WTC11 (cell line): ENCODE measurements at regions not wholly inside any gene's neighbourhood (a gene's known extent, or its start where the extent isn't known, plus 50 kb on each side); places are given as distances from the start of the nearest gene placed in this dataset.

Experiments
- ATAC-seq: fragments of 200-7000 bp; cut with Tn5 transposase; 2 replicates; pipeline ENCODE4 v1.10.0; 2021; ENCODE audit warnings: mild to moderate bottlenecking, moderate library complexity
- CTCF ChIA-PET: fragments of 300-600 bp; sonication (Branson Sonifier 250); formaldehyde crosslinking; loops from one replicate; lab custom pipeline; 2021; ENCODE audit warnings: antibody characterized with exemption; lab: Charles Lee
- POLR2A ChIA-PET: fragments of 350-600 bp; sonication (Branson Sonifier 250); formaldehyde crosslinking; loops from one replicate; lab custom pipeline; 2021; ENCODE audit warnings: antibody characterized with exemption; lab: Charles Lee
- DNase-seq: peaks from one replicate; pipeline ENCODE4 v3.0.0; 2021; ENCODE audit warnings: low spot score
- H3K27ac Mint-ChIP-seq: 2 replicates; pipeline ENCODE4 v1.8.0; 2021; ENCODE audit warnings: mixed read lengths
- H3K27me3 Mint-ChIP-seq: 2 replicates; pipeline ENCODE4 v1.8.0; 2021; ENCODE audit warnings: low read depth, mild to moderate bottlenecking, moderate library complexity, mixed read lengths
- H3K36me3 Mint-ChIP-seq: 2 replicates; pipeline ENCODE4 v1.8.0; 2021; ENCODE audit warnings: mixed read lengths
- H3K4me1 Mint-ChIP-seq: 2 replicates; pipeline ENCODE4 v1.8.0; 2022; ENCODE audit warnings: mixed read lengths
- H3K4me3 Mint-ChIP-seq: 2 replicates; pipeline ENCODE4 v1.8.0; 2021; ENCODE audit warnings: mild to moderate bottlenecking, moderate library complexity, mixed read lengths
- H3K9me3 Mint-ChIP-seq: 2 replicates; pipeline ENCODE4 v1.8.0; 2021; ENCODE audit warnings: mixed read lengths
- ATF1 ChIP-seq: sonication (generic); formaldehyde crosslinking; IDR thresholded peaks from 2 replicates; pipeline ENCODE4 v1.8.1; 2023; ENCODE audit warnings: mild to moderate bottlenecking, moderate library complexity, missing genetic modification reagents
- ATF2 ChIP-seq: sonication (generic); formaldehyde crosslinking; IDR thresholded peaks from 2 replicates; pipeline ENCODE4 v1.8.1; 2022; ENCODE audit warnings: low read depth, missing genetic modification reagents, borderline replicate concordance
- ATF6 ChIP-seq: sonication (generic); formaldehyde crosslinking; IDR thresholded peaks from 2 replicates; pipeline ENCODE4 v1.8.1; 2023; ENCODE audit warnings: mild to moderate bottlenecking, missing genetic modification reagents
- GRHL2 ChIP-seq: fragments of 250-450 bp; sonication (Bioruptor Pico); IDR thresholded peaks from 2 replicates; pipeline ENCODE4 v1.8.0; 2022; ENCODE audit warnings: mild to moderate bottlenecking, moderate library complexity; ENCODE audit not compliant: insufficient replicate concordance, severe bottlenecking
- JAZF1 ChIP-seq: fragments of 250-450 bp; sonication (Bioruptor Pico); IDR thresholded peaks from 2 replicates; pipeline ENCODE4 v1.9.0; 2021; ENCODE audit warnings: moderate library complexity, mild to moderate bottlenecking, inconsistent platforms
- MYBL2 ChIP-seq: sonication (generic); formaldehyde crosslinking; IDR thresholded peaks from 2 replicates; pipeline ENCODE4 v1.8.1; 2023; ENCODE audit warnings: mild to moderate bottlenecking, moderate library complexity, missing genetic modification reagents
- NR1H2 ChIP-seq: sonication (generic); formaldehyde crosslinking; IDR thresholded peaks from 2 replicates; pipeline ENCODE4 v1.9.0; 2021; ENCODE audit warnings: mild to moderate bottlenecking, moderate library complexity, missing genetic modification reagents
- RELA ChIP-seq: sonication (generic); formaldehyde crosslinking; IDR thresholded peaks from 2 replicates; pipeline ENCODE4 v1.8.1; 2022; ENCODE audit warnings: missing genetic modification reagents, mild to moderate bottlenecking, borderline replicate concordance
- RORB ChIP-seq: fragments of 250-450 bp; sonication (Bioruptor Pico); IDR thresholded peaks from 2 replicates; pipeline ENCODE4 v1.9.0; 2021; ENCODE audit warnings: mild to moderate bottlenecking
- ZNF138 ChIP-seq: sonication (generic); formaldehyde crosslinking; conservative IDR thresholded peaks from 2 replicates; pipeline ENCODE4 v1.8.1; 2022; ENCODE audit warnings: mild to moderate bottlenecking, moderate library complexity, missing genetic modification reagents
- ZNF232 ChIP-seq: sonication (generic); formaldehyde crosslinking; IDR thresholded peaks from 2 replicates; pipeline ENCODE4 v1.8.0; 2022; ENCODE audit warnings: mild to moderate bottlenecking, missing genetic modification reagents
- ZNF396 ChIP-seq: fragments of 250-450 bp; sonication (Bioruptor Pico); IDR thresholded peaks from 2 replicates; pipeline ENCODE4 v1.8.0; 2021; ENCODE audit warnings: mild to moderate bottlenecking, moderate library complexity, borderline replicate concordance
- TF ChIP-seq, protein P1 (sequence below): sonication (generic); formaldehyde crosslinking; IDR thresholded peaks from 2 replicates; pipeline ENCODE4 v1.8.1; 2022; ENCODE audit warnings: mild to moderate bottlenecking, moderate library complexity, missing genetic modification reagents
- TF ChIP-seq, protein P2 (sequence below): sonication (generic); formaldehyde crosslinking; IDR thresholded peaks from 2 replicates; pipeline ENCODE4 v1.8.1; 2023; ENCODE audit warnings: mild to moderate bottlenecking, missing genetic modification reagents
- TF ChIP-seq, protein P3 (sequence below): sonication (generic); formaldehyde crosslinking; IDR thresholded peaks from 2 replicates; pipeline ENCODE4 v1.8.1; 2023; ENCODE audit warnings: mild to moderate bottlenecking, missing genetic modification reagents, moderate library complexity
- TF ChIP-seq, protein P4 (sequence below): sonication (generic); formaldehyde crosslinking; IDR thresholded peaks from 2 replicates; pipeline ENCODE4 v1.8.1; 2023; ENCODE audit warnings: mild to moderate bottlenecking, missing genetic modification reagents, borderline replicate concordance
- TF ChIP-seq, protein P5 (sequence below): sonication (generic); formaldehyde crosslinking; IDR thresholded peaks from 2 replicates; pipeline ENCODE4 v1.8.1; 2022; ENCODE audit warnings: missing genetic modification reagents, borderline replicate concordance

DNA sequence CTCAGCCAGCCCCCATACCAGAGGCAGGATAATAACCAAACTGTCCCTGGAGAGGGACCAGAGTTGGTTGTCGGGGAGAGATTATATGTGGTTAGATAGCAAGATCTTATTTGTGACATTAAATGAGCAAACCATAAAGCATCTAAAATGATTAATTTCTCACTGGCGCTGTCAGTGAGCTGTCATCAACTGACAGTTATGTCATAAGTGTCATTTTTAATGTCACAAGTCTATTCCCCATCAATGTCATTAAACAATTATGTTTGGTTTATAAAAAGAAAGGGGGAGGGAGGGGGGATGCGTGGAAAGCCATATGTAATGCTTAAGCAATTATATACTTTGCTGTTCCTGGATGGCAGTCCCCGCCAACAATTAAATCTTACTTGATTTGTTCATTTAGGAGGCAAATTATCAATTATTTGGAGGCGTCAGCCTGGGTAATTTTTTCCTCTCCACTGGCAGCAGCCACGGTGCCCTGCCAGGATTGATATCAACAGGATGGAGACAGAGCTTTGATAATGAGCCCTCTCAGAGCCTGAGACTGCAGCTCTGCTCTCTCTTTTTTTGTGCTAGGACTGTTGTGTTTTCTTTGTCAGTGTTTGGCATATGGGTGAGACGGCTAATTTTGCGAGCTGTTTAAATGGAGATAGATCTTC, 333.6 kb upstream of the CAMK1G start:
- POLR2A ChIA-PET: no interaction called here
- peaks cover 5% of the 10 kb centered on the region for H3K9me3 Mint-ChIP-seq
- ATAC-seq: no peak
- no peak for DNase-seq
- no peaks in the 10 kb centered on the region for H3K27me3 Mint-ChIP-seq
- CTCF ChIA-PET: interaction anchor here (0.7 to 3.5 kb wide), 25 partner anchors 12 to 597 kb away, joined by 3 to 45 read pairs (median 5); no protein-coding TSS in a partner anchor
- H3K4me1 Mint-ChIP-seq: peaks cover 41% of the 10 kb centered on the region
- H3K27ac Mint-ChIP-seq: peak overlapping the region; percentile 82
- no peak for TF ChIP-seq RORB (CRISPR knock-in tag)
- TF ChIP-seq, protein P1, sequence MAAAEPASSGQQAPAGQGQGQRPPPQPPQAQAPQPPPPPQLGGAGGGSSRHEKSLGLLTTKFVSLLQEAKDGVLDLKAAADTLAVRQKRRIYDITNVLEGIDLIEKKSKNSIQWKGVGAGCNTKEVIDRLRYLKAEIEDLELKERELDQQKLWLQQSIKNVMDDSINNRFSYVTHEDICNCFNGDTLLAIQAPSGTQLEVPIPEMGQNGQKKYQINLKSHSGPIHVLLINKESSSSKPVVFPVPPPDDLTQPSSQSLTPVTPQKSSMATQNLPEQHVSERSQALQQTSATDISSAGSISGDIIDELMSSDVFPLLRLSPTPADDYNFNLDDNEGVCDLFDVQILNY (CRISPR knock-in tag): no peak
- TF ChIP-seq ZNF138 (CRISPR knock-in tag): no peak
- TF ChIP-seq, protein P2, sequence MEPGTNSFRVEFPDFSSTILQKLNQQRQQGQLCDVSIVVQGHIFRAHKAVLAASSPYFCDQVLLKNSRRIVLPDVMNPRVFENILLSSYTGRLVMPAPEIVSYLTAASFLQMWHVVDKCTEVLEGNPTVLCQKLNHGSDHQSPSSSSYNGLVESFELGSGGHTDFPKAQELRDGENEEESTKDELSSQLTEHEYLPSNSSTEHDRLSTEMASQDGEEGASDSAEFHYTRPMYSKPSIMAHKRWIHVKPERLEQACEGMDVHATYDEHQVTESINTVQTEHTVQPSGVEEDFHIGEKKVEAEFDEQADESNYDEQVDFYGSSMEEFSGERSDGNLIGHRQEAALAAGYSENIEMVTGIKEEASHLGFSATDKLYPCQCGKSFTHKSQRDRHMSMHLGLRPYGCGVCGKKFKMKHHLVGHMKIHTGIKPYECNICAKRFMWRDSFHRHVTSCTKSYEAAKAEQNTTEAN (CRISPR knock-in tag): no peak
- TF ChIP-seq RELA (CRISPR knock-in tag): no peak
- TF ChIP-seq, protein P3, sequence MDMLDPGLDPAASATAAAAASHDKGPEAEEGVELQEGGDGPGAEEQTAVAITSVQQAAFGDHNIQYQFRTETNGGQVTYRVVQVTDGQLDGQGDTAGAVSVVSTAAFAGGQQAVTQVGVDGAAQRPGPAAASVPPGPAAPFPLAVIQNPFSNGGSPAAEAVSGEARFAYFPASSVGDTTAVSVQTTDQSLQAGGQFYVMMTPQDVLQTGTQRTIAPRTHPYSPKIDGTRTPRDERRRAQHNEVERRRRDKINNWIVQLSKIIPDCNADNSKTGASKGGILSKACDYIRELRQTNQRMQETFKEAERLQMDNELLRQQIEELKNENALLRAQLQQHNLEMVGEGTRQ (CRISPR knock-in tag): no peak
- no peak for TF ChIP-seq NR1H2 (CRISPR knock-in tag)
- H3K4me3 Mint-ChIP-seq: peak overlapping the region; percentile 2; the same call in 1 of the 2 replicates
- no peaks in the 10 kb centered on the region for H3K36me3 Mint-ChIP-seq

DNA sequence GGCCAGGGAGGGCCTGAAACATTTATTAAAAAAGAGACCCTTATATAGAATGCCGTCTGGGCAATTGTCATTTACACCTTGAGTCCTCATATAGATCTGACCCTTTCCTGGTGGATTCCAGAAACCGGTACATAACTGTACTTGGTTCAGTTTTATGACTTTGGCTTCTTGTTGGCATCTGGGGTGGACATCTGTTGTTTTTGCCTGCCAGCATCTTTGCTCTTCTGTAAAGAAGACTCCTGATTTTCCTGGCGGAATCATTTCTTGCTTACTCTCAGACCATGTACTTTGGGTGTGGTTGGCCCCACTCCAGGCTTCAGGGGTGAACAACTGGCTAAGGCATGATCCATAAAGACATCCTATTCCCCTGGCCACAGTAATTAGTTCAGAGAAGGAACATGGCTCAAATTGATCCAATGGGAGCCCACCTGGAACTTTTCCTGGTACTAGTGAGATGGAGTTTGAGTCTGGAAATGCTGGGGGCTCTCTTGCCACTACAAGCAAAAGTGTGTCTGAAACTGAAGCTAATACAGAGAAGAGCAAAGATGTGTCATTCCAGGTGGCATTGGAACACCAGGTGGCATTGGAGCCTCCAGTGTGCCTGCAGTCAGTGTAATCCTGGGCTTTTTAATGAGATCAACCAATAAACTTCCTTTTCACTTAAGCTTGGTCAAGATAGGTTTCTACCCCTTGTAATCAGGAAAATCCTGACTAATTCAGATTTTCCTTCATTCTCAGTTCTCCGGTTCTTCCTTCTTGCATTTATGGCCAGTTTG, 332.5 kb upstream of the CAMK1G start:
- Mint-ChIP-seq H3K27me3 (no peaks in the 10 kb centered on the region), H3K4me3 (no peak overlapping the region), H3K36me3 (peaks cover 2% of the 10 kb centered on the region; the same call in 1 of the 2 replicates), H3K27ac (no peak overlapping the region), H3K9me3 (peaks cover 13% of the 10 kb centered on the region), H3K4me1 (peaks cover 34% of the 10 kb centered on the region)
- ATAC-seq (no peak), DNase-seq (no peak)
- ChIA-PET POLR2A (no interaction called here), CTCF (interaction anchor here (1.1 to 3.5 kb wide), 3 partner anchors 43 to 184 kb away, joined by 3 to 45 read pairs (median 5); no protein-coding TSS in a partner anchor)
- no peak for TF ChIP-seq ATF2 (CRISPR knock-in tag)
- no peak for TF ChIP-seq ATF1 (CRISPR knock-in tag)
- TF ChIP-seq, protein P4, sequence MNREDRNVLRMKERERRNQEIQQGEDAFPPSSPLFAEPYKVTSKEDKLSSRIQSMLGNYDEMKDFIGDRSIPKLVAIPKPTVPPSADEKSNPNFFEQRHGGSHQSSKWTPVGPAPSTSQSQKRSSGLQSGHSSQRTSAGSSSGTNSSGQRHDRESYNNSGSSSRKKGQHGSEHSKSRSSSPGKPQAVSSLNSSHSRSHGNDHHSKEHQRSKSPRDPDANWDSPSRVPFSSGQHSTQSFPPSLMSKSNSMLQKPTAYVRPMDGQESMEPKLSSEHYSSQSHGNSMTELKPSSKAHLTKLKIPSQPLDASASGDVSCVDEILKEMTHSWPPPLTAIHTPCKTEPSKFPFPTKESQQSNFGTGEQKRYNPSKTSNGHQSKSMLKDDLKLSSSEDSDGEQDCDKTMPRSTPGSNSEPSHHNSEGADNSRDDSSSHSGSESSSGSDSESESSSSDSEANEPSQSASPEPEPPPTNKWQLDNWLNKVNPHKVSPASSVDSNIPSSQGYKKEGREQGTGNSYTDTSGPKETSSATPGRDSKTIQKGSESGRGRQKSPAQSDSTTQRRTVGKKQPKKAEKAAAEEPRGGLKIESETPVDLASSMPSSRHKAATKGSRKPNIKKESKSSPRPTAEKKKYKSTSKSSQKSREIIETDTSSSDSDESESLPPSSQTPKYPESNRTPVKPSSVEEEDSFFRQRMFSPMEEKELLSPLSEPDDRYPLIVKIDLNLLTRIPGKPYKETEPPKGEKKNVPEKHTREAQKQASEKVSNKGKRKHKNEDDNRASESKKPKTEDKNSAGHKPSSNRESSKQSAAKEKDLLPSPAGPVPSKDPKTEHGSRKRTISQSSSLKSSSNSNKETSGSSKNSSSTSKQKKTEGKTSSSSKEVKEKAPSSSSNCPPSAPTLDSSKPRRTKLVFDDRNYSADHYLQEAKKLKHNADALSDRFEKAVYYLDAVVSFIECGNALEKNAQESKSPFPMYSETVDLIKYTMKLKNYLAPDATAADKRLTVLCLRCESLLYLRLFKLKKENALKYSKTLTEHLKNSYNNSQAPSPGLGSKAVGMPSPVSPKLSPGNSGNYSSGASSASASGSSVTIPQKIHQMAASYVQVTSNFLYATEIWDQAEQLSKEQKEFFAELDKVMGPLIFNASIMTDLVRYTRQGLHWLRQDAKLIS (CRISPR knock-in tag): no peak
- no peak for TF ChIP-seq MYBL2 (CRISPR knock-in tag)
- TF ChIP-seq, protein P2 (CRISPR knock-in tag): no peak
- TF ChIP-seq JAZF1 (CRISPR knock-in tag): no peak
- TF ChIP-seq, protein P5, sequence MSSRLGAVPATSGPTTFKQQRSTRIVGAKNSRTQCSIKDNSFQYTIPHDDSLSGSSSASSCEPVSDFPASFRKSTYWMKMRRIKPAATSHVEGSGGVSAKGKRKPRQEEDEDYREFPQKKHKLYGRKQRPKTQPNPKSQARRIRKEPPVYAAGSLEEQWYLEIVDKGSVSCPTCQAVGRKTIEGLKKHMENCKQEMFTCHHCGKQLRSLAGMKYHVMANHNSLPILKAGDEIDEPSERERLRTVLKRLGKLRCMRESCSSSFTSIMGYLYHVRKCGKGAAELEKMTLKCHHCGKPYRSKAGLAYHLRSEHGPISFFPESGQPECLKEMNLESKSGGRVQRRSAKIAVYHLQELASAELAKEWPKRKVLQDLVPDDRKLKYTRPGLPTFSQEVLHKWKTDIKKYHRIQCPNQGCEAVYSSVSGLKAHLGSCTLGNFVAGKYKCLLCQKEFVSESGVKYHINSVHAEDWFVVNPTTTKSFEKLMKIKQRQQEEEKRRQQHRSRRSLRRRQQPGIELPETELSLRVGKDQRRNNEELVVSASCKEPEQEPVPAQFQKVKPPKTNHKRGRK: no peak
- no peak for TF ChIP-seq GRHL2
- TF ChIP-seq ZNF396: no peak
- no peak for TF ChIP-seq ZNF232
- TF ChIP-seq RORB (CRISPR knock-in tag): no peak
- TF ChIP-seq ATF6 (CRISPR knock-in tag): no peak
